Transverse colon (tissue), 4 donors: ENCODE measurements at regions not wholly inside any gene's neighbourhood (a gene's known extent, or its start where the extent isn't known, plus 50 kb on each side); places are given as distances from the start of the nearest gene placed in this dataset.

Source experiments
- DNase-seq: peaks from one replicate; pipeline ENCODE4 v3.0.0-alpha.2; 2019
- H3K27ac ChIP-seq, 4 donors: fragments of 200-600 bp; sonication (generic); 2 replicates each; pipeline ENCODE4 v1.5.1; 2016 to 2018; ENCODE audit warnings: inconsistent platforms in 4 of 4
- H3K27me3 ChIP-seq: fragments of 200-600 bp; sonication (generic); 2 replicates; pipeline ENCODE4 v1.5.1; 2017; ENCODE audit warnings: inconsistent platforms
- H3K36me3 ChIP-seq, 4 donors: fragments of 200-600 bp; sonication (generic); 2 replicates each; pipeline ENCODE4 v1.5.1; 2017 to 2019; ENCODE audit warnings: inconsistent platforms in 4 of 4
- H3K4me1 ChIP-seq, 4 donors: fragments of 200-600 bp; sonication (generic); 2 replicates each; pipeline ENCODE4 v1.5.1; 2017 to 2020; ENCODE audit warnings: inconsistent platforms in 4 of 4
- H3K4me3 ChIP-seq, 4 donors: fragments of 200-600 bp; sonication (generic); 1 replicate in 1 of 4; 2 replicates in 3 of 4; pipeline versions ENCODE4 v1.5.1 to v1.6.1; 2017 to 2019; ENCODE audit warnings: inconsistent platforms in 4 of 4
- H3K9me3 ChIP-seq, 2 donors: fragments of 200-600 bp; sonication (generic); 2 replicates each; pipeline ENCODE4 v1.5.1; 2017 to 2019; ENCODE audit warnings: inconsistent platforms in 2 of 2
- CTCF ChIP-seq, 5 experiments: fragments of 200-600 bp in 3 of 5; fragments of 450-650 bp in 2 of 5; sonication (generic) in 3 of 5; IDR thresholded peaks; 1 replicate in 2 of 5; 2 replicates in 3 of 5; pipeline ENCODE4 v1.5.1; 2016 to 2017; ENCODE audit warnings: antibody characterized with exemption in 5 of 5, inconsistent platforms in 3 of 5, mild to moderate bottlenecking in 2 of 5, moderate library complexity in 1 of 5
- EP300 ChIP-seq: sonication (generic); formaldehyde crosslinking; IDR thresholded peaks from one replicate; pipeline ENCODE4 v1.6.1; 2017; ENCODE audit warnings: antibody characterized with exemption, low read depth
- POLR2A ChIP-seq: fragments of 450-650 bp; IDR thresholded peaks from one replicate; pipeline ENCODE4 v1.6.1; 2016; ENCODE audit warnings: antibody characterized with exemption, mild to moderate bottlenecking, moderate library complexity
- POLR2AphosphoS5 ChIP-seq, 3 donors: sonication (generic); formaldehyde crosslinking; IDR thresholded peaks; one replicate each; pipeline ENCODE4 v1.6.1; 2016; ENCODE audit warnings: antibody characterized with exemption in 3 of 3
- WGBS, 2 donors: methylation state at CpG; one replicate each; pipeline ENCODE4 v1.1.5; 2018; ENCODE audit warnings: low coverage in 1 of 2; 5-methylcytosine and 5-hydroxymethylcytosine counted together
- in situ Hi-C, 4 donors: fragments of 200-750 bp; cut with MboI; loops; one replicate each; pipeline versions ENCODE4 v1.15.0 to v1.15.1; 2017; ENCODE audit warnings: low sequenced_read_pairs in 3 of 4, low pct_ligation_motif_present in 1 of 4, low pct_unique_long_range_greater_than_20kb in 1 of 4
- intact Hi-C: fragments of 100-400 bp; cut with DNase I; formaldehyde crosslinking; loops from one replicate; pipeline ENCODE4 v1.15.1; 2023; ENCODE audit warnings: low total_unique reads

- no peak overlapping the region for H3K27ac ChIP-seq
- H3K36me3 ChIP-seq = no peaks in the 10 kb centered on the region
- H3K4me1 ChIP-seq = no peaks in the 10 kb centered on the region
- no peak for DNase-seq
- intact Hi-C loops = loop anchor here (2.0 kb wide), 1 partner anchor 19 kb away; no protein-coding TSS in a partner anchor
- TF ChIP-seq EP300 (no peak), POLR2AphosphoS5 (IDR thresholded peaks at IDR 0.05) (no peak), POLR2A (no peak), CTCF (IDR thresholded peaks at IDR 0.05) (no peak)
- in situ Hi-C loops = no loop called here
- H3K4me3 ChIP-seq = no peak overlapping the region
- WGBS, 2 donors = 89 to 100% methylated on average over 2 to 4 of the region's 4 CpGs
- no peaks in the 10 kb centered on the region for H3K27me3 ChIP-seq
- no peaks in the 10 kb centered on the region for H3K9me3 ChIP-seq
Observed at GRCh38 chr17:65389949-65390348, 171.5 kb downstream of the AXIN2 start.

GRCh38 chr17:65389426-65389825 is 172.0 kb downstream of the AXIN2 start:
- Histone ChIP-seq H3K27me3 (no peaks in the 10 kb centered on the region), H3K4me1 (no peaks in the 10 kb centered on the region), H3K36me3 (no peaks in the 10 kb centered on the region), H3K9me3 (no peaks in the 10 kb centered on the region), H3K4me3 (no peak overlapping the region), H3K27ac (no peak overlapping the region)
- WGBS, 2 donors = 86 to 100% methylated on average over 1 of the region's 1 CpG
- TF ChIP-seq EP300 = no peak
- TF ChIP-seq CTCF (IDR thresholded peaks at IDR 0.05) = no peak
- TF ChIP-seq POLR2AphosphoS5 (IDR thresholded peaks at IDR 0.05) = no peak
- TF ChIP-seq POLR2A = no peak
- no peak for DNase-seq
- intact Hi-C loops (no loop called here), in situ Hi-C loops (no loop called here)

- H3K4me3 ChIP-seq = no peak overlapping the region
- H3K36me3 ChIP-seq = no peaks in the 10 kb centered on the region
- H3K9me3 ChIP-seq = no peaks in the 10 kb centered on the region
- no peak for DNase-seq
- H3K27ac ChIP-seq = no peak overlapping the region
- TF ChIP-seq CTCF (IDR thresholded peaks at IDR 0.05) (no peak), EP300 (no peak), POLR2AphosphoS5 (IDR thresholded peaks at IDR 0.05) (no peak), POLR2A (no peak)
- no peaks in the 10 kb centered on the region for H3K27me3 ChIP-seq
- 59 to 86% methylated on average over 1 of the region's 1 CpG for WGBS, 2 donors
- no peaks in the 10 kb centered on the region for H3K4me1 ChIP-seq
- in situ Hi-C loops (no loop called here), intact Hi-C loops (no loop called here)
Observed at GRCh38 chr17:65388911-65389310, 172.5 kb downstream of the AXIN2 start.

- H3K9me3 ChIP-seq = no peaks in the 10 kb centered on the region
- no peak overlapping the region for H3K4me3 ChIP-seq
- 63 to 90% methylated on average over 1 to 5 of the region's 5 CpGs for whole genome bisulfite sequencing, 2 donors
- H3K27me3 ChIP-seq = no peaks in the 10 kb centered on the region
- H3K4me1 ChIP-seq = no peaks in the 10 kb centered on the region
- no peak for DNase-seq
- TF ChIP-seq POLR2AphosphoS5 (IDR thresholded peaks at IDR 0.05) = no peak
- TF ChIP-seq EP300 = no peak
- TF ChIP-seq CTCF (IDR thresholded peaks at IDR 0.05) = no peak
- no peak for TF ChIP-seq POLR2A
- intact Hi-C loops (no loop called here), in situ Hi-C loops (no loop called here)
- H3K27ac ChIP-seq = no peak overlapping the region
- H3K36me3 ChIP-seq = no peaks in the 10 kb centered on the region
Observed at GRCh38 chr17:65387322-65387721, 174.1 kb downstream of the AXIN2 start.
